ENCODE measurements at regions not wholly inside any gene's neighbourhood (a gene's known extent, or its start where the extent isn't known, plus 50 kb on each side); places are given as distances from the start of the nearest gene placed in this dataset.
"Not testable (repeated sequence)": the region's sequence is repeated elsewhere in the genome, so short reads cannot be mapped to it uniquely, and the experiment has no call there.

- no peak for DNase-seq (ENCODE audit: low spot score)
Measured at GRCh38 chr9:6160579-6160978, 55.0 kb upstream of the IL33 start.

DNA sequence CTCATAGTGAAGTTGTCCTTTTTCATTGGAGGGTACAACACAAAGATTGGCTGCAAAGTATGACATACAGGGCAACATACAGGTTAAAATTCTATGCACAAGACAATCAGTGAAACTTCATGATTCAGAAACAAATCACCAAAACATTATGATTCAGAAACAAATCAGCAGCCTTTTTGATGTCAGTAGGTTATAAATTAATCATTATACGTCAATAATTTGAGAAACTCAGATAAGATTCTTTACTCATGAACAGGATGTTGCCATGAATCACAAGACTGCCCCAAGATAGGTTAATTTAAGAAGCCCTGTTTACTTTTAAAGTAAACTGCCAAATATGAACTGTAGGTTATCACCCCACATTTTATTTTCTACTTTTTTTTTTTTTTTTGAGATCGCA, 62.2 kb upstream of the IL33 start:
- DNase-seq (ENCODE audit: low spot score) = no peak

- no peak for DNase-seq (ENCODE audit: low spot score)
Measured at GRCh38 chr9:6152788-6153187, 62.8 kb upstream of the IL33 start.

DNA sequence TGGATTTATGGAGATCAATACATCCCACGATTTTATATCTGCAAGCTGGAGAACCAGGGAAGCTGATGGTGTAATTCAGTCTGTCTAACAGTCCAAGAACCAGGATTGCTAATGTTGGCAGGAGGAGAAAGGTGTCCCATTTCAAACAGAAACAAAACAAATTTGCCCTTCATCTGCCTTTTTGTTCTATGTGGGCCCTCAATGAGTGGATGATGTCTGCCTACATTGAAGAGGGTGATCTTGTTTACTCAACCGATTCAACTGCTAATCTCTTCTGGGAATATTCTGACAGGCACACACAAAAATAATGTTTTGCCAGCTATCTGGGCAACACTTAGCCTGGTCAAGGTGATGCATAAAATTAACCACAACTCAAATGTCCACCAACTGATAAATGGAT, 65.1 kb upstream of the IL33 start:
- DNase-seq (ENCODE audit: low spot score) = no peak

DNA sequence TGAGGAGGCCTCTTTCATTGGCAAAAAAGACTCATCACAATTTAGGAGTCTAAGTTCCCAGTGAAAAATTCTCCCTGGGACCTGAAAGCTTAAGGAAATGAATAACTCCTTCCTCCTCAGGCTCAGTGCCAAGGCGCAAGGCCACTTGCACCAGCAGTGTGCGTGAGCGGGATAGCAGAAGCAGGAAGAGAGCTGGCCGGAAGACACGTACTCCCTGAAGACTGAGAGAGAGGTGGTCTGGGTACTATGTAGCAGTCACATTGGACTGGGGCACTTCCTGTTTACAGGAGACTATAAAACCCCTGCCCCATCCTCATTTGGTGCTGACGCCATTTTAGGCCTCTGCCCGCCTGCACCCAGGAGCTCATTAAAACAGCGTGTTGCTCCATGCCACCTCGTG, 66.3 kb upstream of the IL33 start:
- DNase-seq (ENCODE audit: low spot score) = no peak

DNA sequence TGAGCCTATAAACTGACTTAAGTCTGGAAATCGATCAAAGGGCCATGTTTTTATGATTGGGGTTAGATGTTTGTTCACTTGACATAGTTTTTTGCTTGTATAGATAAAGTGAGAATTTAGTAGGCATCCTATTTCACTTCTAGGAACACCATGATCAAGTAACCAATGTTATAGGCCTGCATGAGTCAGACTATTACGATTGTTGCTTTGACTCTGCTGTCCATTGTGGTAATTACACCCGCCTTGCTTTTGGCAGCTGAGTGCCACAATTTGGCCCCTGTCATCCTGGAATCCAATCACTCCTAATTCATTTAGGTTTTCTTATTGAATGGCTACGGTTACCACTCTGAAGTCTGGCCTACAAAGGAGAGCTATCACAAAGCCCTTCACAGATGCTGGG, 67.8 kb upstream of the IL33 start:
- DNase-seq (ENCODE audit: low spot score) = no peak

- DNase-seq (ENCODE audit: low spot score) = no peak
Measured at GRCh38 chr9:6144947-6145346, 70.7 kb upstream of the IL33 start.

DNA sequence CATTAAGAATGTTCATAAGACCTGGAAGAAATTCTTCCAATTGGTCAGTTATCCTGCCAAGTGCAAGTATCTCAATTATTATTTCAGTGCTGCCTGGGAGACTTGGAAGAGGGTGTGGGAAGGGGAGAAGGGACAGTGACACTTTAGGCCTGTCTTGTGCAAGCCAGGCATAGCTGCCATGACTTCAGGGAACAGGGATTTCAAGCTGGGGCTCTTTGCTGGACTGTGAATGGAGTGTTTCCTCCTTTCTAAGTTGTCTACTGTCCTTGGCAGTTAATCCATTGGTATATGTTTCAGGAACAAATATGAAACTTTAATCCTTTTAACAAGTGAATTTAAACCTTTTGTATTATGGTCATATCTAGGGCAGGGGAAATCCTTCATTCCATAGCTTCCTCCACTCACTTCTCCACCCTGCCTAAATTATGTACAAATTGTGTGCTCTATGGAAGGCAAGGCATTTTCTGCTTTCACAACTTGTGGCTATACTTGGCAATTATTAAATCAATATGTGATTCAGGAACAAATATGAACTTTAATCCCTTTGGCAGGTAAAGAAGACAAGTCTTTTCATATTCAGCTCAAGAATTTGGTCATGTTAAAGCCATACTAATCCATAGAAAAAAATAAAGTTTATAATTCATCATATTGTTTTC, 72.7 kb upstream of the IL33 start:
- DNase-seq (ENCODE audit: low spot score) = no peak

GRCh38 chr9:6135780-6136179, 79.8 kb upstream of the IL33 start:
- not testable (repeated sequence) for DNase-seq (ENCODE audit: low spot score)

DNA sequence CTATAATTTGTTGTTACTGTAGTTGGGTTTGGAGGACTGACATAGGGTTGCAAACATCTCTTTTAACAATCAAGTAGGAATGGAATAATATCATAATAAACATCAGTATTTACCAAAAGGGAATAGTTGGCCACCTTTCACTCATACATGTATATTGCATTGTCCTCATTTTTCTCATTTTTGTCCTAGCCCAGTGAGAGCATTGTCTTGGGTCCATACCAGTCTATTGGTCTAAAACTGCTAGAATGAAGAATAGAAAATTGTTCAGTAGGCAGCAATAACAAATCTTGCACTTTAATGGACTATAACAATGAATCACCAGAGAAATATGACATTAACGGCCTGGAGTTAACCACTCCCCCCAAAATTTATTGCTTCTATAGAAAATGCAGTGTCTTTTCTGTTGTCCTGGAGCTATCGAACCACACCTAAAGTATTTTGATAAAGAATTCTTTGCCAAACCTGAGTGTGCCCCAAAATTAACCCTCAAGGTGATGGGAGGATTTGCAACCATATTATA, 80.9 kb upstream of the IL33 start:
- DNase-seq (ENCODE audit: low spot score) = no peak

DNA sequence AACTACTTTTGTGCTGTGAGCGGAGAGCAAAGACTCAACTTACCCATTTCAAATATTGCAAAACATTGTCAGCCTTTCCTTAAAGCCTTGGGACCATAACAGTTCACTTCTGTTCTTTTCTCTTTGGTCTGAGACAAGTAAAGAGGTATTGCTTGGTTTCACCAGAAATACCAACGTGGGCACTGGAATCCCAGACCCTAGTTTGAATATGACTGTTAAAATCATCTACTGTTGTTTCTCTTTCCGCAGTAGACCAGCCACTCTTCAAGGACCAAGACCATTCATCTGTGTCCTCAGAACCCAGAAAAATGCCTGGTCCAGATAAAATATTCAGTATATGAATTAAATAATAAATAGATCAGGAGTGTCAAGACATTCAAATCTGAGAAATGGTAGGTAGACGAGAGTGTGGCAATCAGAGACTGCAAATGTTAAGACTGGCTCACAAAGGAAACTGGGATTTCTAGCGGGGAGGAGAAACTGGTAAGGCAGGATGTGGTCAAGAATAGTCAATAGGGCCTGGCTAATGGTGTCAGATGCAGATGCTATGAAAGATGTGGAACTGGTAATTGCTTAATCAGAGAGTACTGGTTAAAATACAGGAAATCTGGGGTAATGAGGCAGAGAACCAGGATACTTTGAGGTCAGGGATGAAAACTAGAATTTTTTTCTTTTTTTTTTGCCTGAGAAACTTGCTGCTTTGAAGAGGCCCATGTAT, 82.1 kb upstream of the IL33 start:
- no peak for DNase-seq (ENCODE audit: low spot score)

DNA sequence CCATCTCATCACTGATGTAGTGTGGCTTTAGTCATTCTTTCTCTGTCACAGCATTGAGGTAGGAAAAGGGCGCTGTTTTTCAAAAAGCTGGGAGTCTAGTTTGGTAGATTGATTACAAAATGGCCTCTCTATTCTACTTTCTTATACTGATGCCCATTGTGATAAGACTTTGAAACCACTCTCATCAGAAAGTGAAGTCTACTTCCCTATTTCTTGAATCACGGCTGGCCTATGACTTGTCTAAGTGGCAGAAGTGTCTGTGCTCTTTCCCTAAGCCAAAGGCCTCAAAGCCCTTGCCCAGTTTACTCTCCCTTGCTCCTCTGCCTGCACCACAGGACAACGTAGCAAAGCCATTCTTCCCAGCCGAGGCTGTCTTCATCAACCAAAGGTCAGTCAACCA, 83.0 kb upstream of the IL33 start:
- no peak for DNase-seq (ENCODE audit: low spot score)

GRCh38 chr9:6128030-6128429, 87.6 kb upstream of the IL33 start:
- no peak for DNase-seq (ENCODE audit: low spot score)

GRCh38 chr9:6126377-6126776, 89.2 kb upstream of the IL33 start:
- DNase-seq (ENCODE audit: low spot score) = no peak

GRCh38 chr9:6123416-6123815, 92.2 kb upstream of the IL33 start:
- DNase-seq (ENCODE audit: low spot score) = no peak

- no peak for DNase-seq (ENCODE audit: low spot score)
Measured at GRCh38 chr9:6121707-6122106, 93.9 kb upstream of the IL33 start.

GRCh38 chr9:6114424-6114823, 99.0 kb upstream of the RANBP6 start:
- no peak for DNase-seq (ENCODE audit: low spot score)

GRCh38 chr9:6113819-6114218, 98.4 kb upstream of the RANBP6 start:
- DNase-seq (ENCODE audit: low spot score) = no peak

- DNase-seq (ENCODE audit: low spot score) = no peak
Measured at GRCh38 chr9:6113312-6113711, 97.9 kb upstream of the RANBP6 start.

DNA sequence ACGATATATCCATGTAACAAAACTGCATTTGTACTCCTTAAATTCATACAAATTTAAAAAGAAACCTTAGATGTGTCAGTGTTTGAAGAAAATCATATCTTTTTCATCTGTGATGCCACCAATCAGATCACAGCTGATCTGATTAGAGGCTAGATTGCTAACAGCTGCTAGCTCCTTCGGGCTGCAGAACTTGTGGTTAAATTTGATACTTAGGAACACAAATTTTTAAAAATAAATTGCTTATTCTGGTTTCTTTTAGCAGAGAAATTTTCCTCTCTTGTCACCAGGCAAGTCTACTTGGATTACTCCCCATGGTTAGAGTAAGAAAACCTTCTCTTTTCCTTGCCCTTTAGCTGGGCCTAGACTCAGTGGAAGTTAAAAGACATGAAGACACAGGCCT, 94.6 kb upstream of the RANBP6 start:
- DNase-seq (ENCODE audit: low spot score) = no peak

GRCh38 chr9:6109571-6109970, 94.1 kb upstream of the RANBP6 start:
- DNase-seq (ENCODE audit: low spot score) = no peak

- DNase-seq (ENCODE audit: low spot score) = peak; percentile 34
Measured at GRCh38 chr9:6106711-6107339, 91.4 kb upstream of the RANBP6 start.

DNA sequence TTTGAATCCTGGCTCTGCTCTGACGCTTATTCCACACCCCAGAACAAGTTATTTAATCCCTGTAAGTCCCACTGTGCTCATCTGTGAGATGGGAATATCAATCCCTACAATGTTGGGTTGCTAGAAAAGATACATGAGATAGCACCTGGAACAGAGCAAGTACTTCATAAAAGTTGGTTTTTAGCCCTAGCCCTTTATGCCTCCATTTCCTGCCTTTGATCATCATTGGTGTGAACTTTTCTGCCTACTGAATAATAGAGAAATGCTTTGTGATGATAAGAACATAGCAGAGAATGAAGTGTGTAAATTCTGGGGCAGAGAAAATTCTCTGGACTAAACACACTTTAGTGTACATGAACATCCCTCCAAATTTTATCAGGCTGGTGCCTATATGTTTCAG, 90.3 kb upstream of the RANBP6 start:
- DNase-seq (ENCODE audit: low spot score) = no peak
